DND-41 (cell line): ENCODE measurements at regions not wholly inside any gene's neighbourhood (a gene's known extent, or its start where the extent isn't known, plus 50 kb on each side); places are given as distances from the start of the nearest gene placed in this dataset.

Experiments
- EZH2 ChIP-seq: IDR thresholded peaks from 3 replicates; pipeline ENCODE4 v1.6.1; 2012; ENCODE audit warnings: borderline replicate concordance, low read depth, mild to moderate bottlenecking, moderate library complexity, low read length, inconsistent platforms; ENCODE audit not compliant: severe bottlenecking
- TF ChIP-seq, protein P1 (sequence below): IDR thresholded peaks from 2 replicates; pipeline ENCODE4 v1.5.1; 2012; ENCODE audit warnings: borderline replicate concordance, low read length, moderate library complexity, mild to moderate bottlenecking; ENCODE audit not compliant: poor library complexity, severe bottlenecking; ENCODE audit errors: extremely low read depth

DNA sequence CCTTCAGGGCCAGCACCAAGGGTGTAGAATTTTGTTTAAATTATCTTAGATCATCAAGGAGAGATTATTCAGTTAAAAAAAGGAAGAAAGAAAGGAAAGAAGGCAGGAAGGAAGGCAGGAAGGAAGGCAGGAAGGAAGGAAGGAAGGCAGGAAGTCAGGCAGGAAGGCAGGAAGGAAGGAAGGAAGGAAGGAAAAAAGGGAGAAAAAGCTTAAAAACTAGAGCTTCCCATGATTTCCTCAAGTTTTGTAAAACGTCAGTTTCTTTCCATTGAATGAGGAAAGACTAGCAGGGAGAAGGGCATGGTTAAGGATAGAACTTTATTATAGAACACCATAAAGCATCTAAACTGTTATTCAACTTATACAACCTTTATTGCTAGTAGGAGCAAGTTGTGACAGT is 2672.0 kb upstream of the PCDH20 start:
- TF ChIP-seq EZH2: no peak
- TF ChIP-seq, protein P1, sequence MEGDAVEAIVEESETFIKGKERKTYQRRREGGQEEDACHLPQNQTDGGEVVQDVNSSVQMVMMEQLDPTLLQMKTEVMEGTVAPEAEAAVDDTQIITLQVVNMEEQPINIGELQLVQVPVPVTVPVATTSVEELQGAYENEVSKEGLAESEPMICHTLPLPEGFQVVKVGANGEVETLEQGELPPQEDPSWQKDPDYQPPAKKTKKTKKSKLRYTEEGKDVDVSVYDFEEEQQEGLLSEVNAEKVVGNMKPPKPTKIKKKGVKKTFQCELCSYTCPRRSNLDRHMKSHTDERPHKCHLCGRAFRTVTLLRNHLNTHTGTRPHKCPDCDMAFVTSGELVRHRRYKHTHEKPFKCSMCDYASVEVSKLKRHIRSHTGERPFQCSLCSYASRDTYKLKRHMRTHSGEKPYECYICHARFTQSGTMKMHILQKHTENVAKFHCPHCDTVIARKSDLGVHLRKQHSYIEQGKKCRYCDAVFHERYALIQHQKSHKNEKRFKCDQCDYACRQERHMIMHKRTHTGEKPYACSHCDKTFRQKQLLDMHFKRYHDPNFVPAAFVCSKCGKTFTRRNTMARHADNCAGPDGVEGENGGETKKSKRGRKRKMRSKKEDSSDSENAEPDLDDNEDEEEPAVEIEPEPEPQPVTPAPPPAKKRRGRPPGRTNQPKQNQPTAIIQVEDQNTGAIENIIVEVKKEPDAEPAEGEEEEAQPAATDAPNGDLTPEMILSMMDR: no peak
